HG03457 (cell line): ENCODE measurements at regions not wholly inside any gene's neighbourhood (a gene's known extent, or its start where the extent isn't known, plus 50 kb on each side); places are given as distances from the start of the nearest gene placed in this dataset.
"Not testable (repeated sequence)": the region's sequence is repeated elsewhere in the genome, so short reads cannot be mapped to it uniquely, and the experiment has no call there.

Source experiments
- ATAC-seq: cut with Tn5 transposase; IDR thresholded peaks from one replicate; pipeline ENCODE4 v1.9.1; 2021; ENCODE audit warnings: moderate number of reproducible peaks; ENCODE audit not compliant: unreplicated experiment

DNA sequence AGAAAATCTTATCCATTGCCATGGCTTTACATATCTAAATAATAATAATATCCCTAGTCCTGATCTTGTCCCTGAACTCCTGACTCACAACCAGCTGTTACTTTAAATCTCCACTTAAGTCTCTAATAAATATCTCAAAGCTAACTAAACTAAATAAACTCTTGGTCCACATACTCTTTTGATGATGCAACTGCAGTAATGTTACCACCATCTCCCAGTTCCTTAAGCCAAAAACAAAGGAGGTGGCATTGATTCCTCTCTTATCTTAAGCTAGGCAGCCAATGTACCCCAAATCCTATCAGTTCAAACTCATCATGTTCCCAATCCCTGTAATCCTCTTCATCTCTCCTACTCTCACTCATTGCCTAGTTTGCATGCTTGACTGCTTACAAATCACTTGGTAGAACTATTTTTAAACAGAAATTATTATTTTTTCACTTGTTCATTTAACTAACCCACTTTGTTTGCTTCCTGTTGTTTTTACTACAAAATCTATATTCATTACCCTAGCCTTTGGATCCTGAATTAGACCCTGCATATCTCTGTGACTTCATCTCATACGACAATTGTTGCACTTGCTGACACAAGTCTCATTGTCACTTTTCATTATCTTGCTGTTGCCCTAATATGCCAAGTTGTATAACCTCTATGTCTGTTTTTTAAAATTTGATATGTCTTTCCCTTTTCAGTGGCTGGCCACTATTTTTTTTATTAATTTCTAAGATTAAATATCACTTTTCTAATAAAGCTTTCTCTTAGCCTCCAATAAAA lies 462.2 kb downstream of the ZPLD1 start:
- ATAC-seq: no peak

DNA sequence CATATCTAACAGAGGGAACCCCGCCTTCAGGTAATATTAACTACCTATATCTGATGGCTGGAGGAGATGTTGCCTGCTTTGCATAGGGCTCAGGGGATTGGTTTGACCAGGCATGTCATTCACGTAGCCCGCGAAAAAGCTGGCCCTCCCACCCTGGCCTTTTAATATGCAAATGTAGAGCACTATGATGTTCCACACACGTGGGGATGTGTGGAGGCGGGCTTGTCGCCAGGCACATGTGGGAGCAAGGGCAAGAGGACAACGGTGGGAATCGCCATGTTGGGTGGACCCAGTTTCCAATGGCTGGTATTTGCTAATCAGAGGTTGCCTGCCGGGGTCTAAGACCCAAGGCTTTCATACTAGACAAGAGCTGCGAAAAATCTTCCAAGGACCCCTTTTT lies 469.8 kb downstream of the ZPLD1 start:
- no peak for ATAC-seq

DNA sequence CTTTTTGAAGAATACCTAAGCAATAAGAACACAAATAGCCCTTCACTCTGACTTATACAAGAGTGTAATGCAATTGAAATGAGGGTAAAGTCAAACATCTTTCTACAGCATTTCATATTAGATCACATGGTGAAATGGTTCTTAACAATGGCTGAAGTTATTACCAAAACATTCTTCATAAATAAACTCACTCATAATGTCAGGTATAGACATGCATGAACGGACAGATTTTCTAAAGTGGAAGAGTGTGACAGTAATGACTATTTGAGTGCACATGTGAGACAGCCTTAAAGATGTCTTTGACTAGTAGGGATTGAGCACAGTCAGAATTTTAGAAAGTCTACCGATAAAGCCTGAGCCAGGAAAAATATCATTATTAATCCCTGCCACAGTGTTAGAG lies 471.0 kb downstream of the ZPLD1 start:
- ATAC-seq: no peak

DNA sequence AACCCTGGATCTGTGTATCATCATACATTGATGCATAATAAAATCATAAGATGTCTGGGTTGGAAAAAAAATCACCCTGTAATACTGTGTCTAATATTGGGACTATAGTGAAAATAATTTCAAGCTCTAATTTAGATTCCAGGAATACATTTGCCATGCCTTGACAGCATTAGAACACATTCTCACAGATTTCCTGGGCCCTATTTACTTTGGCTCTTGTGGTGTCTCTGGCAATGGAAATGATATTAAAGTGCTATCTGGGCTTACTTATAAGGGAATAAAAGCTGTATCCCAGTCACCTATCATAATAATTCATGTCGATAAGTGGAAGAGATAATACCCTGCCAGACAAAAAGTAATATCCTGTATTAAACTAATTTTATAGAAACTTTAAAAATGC lies 472.0 kb downstream of the ZPLD1 start:
- no peak for ATAC-seq

DNA sequence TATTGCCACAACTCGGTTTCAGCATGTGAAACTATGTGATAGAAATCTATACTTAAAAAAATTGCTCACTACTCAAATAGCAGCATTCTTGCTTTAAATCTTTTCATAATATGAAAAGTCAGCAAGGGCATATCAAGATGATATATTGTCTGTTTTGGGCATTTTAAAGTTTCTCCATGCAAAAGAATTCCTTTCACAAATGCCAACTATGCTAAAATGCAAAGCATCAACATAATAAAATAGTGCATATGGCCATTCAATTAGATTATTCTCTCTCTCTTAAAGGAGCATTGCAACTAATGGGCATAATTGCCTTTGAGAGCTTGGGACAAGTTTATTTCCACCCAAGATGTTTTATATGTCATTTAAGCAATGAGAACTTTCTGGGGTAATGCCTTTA lies 475.1 kb downstream of the ZPLD1 start:
- no peak for ATAC-seq

DNA sequence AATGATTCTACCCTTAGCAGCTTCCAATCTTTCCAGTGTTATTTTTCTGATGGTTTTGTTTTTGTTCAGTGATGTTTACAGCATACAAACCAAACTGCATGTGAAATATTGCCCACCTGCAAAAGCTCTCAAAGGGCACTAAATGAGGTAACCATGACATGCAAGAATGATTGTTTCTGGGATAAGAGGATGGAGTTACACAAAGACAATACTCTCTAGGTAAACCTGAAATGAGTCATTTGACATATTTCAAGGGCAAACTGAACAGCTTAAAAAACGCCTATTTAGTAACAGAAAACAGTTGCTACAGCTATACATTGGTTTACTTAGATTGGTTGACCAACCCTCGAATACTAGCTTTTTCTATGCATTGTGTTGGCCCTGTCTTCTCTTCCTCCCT lies 481.7 kb downstream of the ZPLD1 start:
- no peak for ATAC-seq

DNA sequence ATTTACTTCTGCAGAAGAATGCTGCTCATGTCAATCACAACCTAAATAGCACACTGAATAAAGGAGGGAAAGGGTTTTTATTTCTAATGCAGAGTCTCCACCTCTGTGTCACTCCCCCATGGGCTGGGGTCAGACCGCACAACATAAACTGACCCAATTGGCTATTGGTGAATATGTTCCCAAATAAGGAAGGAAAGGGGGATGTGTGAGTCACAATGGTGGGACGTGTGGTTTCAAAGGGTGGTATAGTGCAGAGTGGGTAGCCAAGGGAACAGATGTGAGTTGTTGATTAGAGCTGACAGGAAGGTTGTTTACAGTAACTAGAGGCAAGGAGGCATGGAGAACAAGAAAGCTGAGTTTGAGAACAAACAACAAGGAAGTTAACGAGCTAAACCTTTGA lies 491.8 kb downstream of the ZPLD1 start:
- no peak for ATAC-seq

DNA sequence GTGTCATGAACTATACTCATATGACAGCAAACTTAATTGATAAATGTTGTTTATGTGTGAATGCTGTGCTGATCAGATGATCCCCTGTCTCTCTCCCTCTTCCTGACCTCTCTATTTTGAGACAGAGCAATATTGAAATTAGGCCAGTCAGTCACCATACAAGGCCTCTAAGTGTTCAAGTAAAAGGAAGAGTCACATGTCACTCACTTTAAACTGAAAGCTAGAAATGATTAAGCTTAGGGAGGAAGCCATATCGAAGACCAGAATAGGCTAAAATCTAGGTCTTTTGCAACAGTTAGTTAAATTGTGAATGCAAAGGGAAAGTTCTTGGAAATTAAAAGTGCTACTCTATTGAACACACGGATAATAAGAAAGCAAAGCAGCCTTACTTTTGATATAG lies 498.6 kb downstream of the ZPLD1 start:
- ATAC-seq: no peak

DNA sequence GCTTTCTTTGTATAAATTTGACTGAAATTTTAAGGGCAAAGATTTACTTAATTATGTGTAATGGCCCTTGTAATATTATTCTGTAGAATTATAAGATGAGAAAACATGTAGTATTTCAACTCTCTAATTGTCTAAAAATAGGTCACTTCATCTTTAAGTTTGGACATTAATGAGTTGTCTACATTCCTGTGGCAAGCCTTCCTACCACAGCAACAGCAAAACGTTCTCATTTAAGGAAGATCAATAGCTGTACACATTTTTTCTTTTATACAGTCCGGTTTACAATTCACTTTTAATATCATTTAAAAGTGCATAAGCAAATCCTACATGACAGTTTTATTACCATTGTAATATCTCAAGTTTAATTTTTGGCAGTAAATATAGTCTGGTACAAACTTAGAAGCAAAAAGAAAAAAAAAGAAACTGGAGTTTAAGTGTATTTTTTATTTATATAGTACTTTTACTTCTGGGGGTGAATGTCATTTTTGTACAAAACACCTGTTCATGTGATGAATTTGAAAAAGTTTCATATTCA lies 501.8 kb downstream of the ZPLD1 start:
- ATAC-seq: no peak

DNA sequence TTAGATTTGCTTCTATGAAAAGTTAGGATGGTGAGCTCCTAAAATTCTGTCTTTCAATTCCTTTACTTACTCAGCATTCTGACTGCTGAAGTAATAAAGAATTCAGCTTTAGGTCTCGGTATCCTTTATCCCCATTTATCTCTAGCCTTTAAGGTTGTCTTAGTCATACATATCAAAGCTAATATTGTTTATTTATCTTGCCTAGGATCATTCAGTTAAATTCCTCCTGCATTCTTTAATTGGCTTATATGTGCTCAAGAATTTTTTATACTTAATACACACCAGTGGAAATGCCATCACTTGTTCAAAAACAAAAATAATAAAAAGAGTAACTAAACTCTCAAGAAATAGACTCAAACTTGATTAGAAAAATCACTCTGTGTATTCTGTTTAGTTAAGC lies 507.0 kb downstream of the ZPLD1 start:
- no peak for ATAC-seq

DNA sequence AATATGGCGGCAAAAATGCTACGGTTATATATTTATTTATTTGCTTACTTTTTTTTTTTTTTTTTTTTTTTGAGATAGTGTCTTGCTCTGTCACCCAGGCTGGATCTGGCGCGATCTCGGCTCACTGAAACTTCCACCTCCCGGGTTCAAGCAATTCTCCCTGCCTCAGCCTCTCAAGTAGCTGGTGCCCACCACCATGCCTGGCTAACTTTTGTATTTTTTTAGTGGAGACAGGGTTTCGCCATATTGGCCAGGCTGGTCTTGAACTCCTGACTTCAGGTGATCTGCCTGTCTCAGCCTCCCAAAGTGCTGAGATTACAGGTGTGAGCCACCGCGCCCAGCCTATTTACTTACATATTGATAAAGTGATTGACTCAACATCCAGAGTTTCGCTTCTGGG lies 511.6 kb downstream of the ZPLD1 start:
- ATAC-seq: not testable (repeated sequence)

DNA sequence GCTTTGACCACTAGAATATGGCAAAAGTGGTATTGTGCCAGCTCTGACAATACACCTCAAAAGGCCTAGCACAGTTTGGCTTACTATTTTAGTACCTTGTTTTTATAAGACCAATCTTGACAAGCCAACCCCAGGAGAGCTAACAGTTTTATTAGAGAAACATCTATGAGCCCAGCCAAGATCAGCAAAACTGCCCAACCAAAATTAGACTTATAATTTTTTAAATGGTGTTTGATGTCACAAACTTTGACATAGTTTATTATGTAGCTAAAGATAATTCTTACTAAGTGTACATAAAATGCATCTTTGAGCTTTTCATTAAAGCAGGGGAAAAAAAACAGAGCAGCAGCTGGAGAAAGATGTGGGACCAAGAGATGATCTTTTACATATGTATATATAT lies 537.5 kb downstream of the ZPLD1 start:
- ATAC-seq: no peak

DNA sequence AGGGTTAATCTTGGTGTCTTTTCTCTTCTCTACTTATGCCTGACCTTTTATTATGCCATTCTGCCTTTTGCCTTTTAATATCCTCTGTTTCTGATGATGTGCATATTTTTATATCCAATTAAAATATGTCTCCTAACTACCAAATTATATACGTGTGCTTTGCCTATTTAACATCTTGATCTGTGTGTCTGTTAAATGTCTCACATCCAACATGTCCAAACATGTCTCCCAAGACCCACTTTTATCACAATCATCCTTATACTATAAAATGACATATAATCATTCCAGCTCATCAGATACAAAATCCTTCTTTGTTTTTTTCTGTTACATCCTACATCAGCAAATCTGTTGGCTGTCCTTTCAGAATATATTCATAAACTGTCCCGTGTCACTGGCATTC lies 539.5 kb downstream of the ZPLD1 start:
- ATAC-seq: no peak

DNA sequence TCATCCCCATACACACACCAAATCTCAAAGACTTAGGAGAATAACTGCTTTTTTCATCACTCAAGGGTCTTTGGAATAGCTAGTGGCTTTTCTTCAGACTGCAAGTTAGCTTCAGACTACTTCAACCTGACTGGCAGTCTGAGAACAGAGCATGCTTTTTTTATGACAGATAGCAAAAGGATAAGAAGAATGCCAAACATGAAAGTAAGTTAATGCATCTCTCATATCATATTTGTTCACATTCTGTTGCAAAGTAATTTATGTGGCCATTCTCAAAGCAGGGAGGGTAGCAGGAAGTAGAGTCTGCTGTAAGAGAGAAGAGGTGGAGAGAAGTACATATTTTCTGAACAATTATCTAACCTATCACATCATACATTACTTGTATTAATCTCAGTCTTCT lies 544.4 kb downstream of the ZPLD1 start:
- no peak for ATAC-seq

DNA sequence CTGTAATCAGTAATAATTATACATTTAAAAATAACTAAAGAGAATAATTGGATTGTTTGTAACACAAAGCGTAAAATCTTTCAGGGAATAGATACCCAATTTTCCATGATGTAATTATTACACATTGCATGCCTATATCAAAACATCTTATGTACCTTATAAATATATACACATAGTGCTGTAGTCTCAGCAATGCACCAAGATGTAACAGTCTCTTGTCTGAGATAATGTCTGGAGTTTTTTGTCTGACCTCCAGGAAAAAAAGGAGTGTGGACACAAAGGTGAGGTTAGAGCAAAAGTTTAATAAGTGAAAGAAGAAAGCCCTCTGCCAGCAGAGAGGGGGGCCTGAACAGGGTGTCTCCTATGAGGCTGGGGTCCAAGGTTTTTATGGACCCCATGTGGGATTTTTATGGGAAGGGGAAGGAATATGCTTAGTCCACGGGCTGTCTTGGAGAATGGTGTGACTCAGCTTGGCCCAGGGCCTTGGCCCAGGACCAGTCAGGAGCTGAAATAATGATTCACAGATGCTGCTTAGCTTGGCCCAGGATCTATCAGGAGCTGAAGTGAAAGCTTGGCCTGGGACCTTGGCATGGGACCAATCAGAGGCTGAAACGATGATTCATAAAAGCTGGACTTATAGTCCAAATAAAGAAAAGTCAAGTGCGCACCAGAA lies 545.0 kb downstream of the ZPLD1 start:
- no peak for ATAC-seq

DNA sequence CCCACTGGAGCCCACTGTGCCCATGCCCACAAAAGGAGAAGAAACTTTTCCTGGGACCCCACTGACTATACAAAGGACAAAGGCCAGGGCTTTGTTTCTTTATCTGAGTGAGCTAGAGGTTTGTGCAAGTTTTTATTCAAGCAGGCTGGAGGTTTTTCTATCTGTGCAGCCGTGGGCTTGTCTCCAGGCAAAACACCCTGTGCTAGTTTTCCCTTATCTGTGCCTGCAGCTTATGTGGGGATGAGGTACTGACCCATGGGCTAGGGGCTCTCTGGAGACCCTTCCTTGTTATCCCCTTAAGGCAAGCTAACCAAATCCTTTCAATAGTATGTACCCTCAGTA lies 545.5 kb downstream of the ZPLD1 start:
- no peak for ATAC-seq

DNA sequence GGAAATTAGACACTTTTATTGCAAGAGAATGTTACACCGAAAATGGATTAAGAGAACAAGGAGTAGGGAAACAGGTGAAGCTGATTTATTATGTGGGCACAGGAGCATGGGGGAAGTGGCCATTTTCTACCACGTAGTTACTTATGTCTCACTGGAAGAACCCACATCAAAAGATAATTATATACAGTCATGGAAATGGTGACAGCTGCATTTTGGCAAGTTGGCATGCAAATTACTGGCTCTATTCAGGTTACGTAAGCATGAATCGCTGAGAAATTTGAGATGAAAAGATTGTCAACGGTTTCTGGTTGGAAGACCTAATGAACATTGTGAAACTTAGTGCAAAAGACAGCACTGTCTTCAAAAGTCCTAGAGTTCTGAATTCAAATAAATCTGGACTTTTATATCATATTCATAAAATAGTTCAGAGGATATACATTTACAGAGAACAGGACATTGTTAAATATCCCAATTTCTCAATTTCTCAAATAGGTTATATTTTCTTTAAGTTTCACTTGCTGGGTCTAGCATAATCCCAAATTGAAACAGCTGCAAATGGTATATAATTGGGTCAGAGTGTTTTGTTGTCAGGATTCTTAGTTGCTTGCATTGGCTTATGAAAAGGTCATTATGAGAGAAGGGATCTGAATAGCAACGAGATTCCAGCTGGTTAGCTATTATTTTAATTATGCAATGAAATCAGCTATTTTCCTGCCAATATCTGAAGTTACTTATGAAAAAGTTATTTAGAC lies 567.8 kb downstream of the ZPLD1 start:
- no peak for ATAC-seq

DNA sequence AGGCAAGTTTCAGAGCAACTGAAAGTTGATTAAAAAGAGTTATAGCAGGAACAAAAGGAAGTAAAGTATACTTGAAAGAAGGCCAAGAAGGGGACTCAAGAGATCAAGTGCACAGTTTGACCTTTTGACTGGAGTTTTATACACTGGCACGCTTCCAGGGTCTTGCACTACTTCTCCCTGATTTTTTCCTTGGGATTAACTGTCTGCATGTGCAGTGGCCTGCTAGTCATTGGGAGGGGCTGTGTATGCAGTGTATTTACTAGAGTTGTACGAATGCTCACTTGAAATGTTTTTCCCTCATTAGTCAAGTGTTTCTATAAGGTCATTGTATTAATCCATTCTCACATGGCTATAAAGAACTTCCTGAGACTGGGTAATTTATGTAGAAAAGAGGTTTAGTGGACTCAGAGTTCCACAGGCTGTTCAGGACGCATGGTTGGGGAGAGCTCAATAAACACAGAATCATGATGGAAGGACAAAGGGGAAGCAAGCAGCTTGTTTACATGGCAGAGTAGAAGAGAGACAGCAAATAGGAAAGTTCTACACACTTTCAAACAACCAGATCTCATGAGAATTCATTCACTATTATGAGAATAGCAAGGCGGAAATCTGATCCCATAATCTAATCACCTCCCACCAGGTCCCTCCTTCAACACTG lies 571.8 kb downstream of the ZPLD1 start:
- ATAC-seq: no peak

DNA sequence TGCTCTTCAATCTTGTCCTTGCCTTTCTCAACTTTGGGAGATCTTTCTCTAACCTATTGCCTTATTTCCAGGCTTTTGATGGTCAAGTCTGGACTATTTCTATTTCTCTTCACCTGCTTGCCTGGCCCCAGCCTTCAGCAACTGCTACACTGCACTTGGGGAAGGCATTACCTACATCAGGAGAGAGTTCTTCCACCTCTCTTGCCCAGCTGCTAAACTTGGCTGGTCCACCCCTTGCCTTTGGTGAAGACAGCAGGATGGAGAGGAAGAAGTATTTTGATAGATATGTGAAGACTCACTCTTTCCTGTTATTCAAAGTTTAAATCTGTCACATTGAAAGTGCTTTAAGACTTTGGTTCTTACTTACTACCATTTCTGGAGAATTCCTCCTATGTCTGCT lies 574.8 kb downstream of the ZPLD1 start:
- no peak for ATAC-seq

DNA sequence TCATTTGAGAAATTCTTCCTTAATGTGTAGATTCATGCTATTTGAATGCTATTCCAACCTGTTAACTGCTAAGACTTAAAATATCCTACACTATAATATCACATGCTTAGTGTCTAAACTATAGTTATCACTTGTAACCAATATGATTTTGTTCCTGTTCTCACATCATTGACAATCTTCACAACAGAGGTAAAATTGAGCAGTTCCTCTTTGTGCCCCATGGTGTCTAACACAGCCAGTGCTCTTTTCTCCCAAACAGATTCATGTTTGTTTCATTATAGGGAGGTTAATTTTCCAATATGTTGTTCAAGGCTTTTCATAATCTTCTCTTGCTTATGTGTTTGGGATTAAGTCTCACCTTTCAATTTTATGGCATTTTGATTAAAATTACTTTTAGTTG lies 591.1 kb downstream of the ZPLD1 start:
- no peak for ATAC-seq

DNA sequence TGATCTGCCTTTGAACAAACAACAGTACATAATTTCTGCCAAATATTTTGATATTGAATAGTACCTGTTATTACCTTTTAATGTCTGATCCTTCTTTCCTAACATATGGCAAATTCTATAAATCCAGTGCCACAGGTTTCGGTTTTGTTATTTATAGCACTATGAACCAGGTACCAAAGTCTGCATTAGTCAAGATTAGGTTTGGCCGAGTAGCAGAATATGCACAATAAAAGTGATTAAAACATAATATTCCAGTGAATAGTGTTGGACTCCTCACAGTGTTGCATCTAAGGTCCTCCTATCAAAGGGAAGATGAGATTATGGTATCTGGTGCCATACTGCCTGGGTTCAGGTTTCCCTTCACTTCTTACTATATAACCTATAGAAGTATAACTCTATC lies 599.0 kb downstream of the ZPLD1 start:
- no peak for ATAC-seq
